ENCODE measurements at regions not wholly inside any gene's neighbourhood (a gene's known extent, or its start where the extent isn't known, plus 50 kb on each side); places are given as distances from the start of the nearest gene placed in this dataset.
"Not testable (repeated sequence)": the region's sequence is repeated elsewhere in the genome, so short reads cannot be mapped to it uniquely, and the experiment has no call there.

- 94 to 97% methylated on average over 2 of the region's 2 CpGs for WGBS, 2 donors
- Histone ChIP-seq H3K27ac (no peak overlapping the region), H3K27me3 (no peaks in the 10 kb centered on the region), H3K4me1 (no peaks in the 10 kb centered on the region), H3K9me3 (no peaks in the 10 kb centered on the region), H3K36me3 (no peaks in the 10 kb centered on the region), H3K4me3 (replicated peaks in 1 of 3) (no peak overlapping the region)
- intact Hi-C loops (cut with DNase I) = no loop called here
- TF ChIP-seq POLR2A (IDR thresholded peaks at IDR 0.05) = no peak
- TF ChIP-seq CTCF (IDR thresholded peaks at IDR 0.05) = no peak
- no peak for DNase-seq
These were observed 102.3 kb upstream of the GATA6 start for GRCh38 chr18:22067109-22067508.

- DNase-seq = no peak
- no peaks in the 10 kb centered on the region for H3K4me1 ChIP-seq
- no peak overlapping the region for H3K4me3 ChIP-seq (replicated peaks in 1 of 3)
- TF ChIP-seq CTCF (IDR thresholded peaks at IDR 0.05) (no peak), POLR2A (IDR thresholded peaks at IDR 0.05) (no peak)
- H3K36me3 ChIP-seq = no peaks in the 10 kb centered on the region
- intact Hi-C loops (cut with DNase I) = no loop called here
- H3K27ac ChIP-seq = no peak overlapping the region
- H3K27me3 ChIP-seq = no peaks in the 10 kb centered on the region
- WGBS, 2 donors = 93 to 98% methylated on average over 3 of the region's 3 CpGs
- no peaks in the 10 kb centered on the region for H3K9me3 ChIP-seq
These were observed 101.7 kb upstream of the GATA6 start for GRCh38 chr18:22067682-22068081.

- H3K9me3 ChIP-seq; DNase-seq; H3K36me3 ChIP-seq; H3K27ac ChIP-seq; H3K4me3 ChIP-seq (replicated peaks in 1 of 3); H3K27me3 ChIP-seq; intact Hi-C loops (cut with DNase I); H3K4me1 ChIP-seq: not testable (repeated sequence)
- WGBS, 2 donors = 92% methylated on average over 2 of the region's 2 CpGs
These were observed 100.6 kb upstream of the GATA6 start for GRCh38 chr18:22068784-22069183.

- intact Hi-C loops (cut with DNase I) = no loop called here
- Histone ChIP-seq H3K36me3 (no peaks in the 10 kb centered on the region), H3K4me1 (no peaks in the 10 kb centered on the region), H3K4me3 (replicated peaks in 1 of 3) (no peak overlapping the region), H3K27ac (no peak overlapping the region), H3K9me3 (no peaks in the 10 kb centered on the region), H3K27me3 (no peaks in the 10 kb centered on the region)
- DNase-seq = no peak
- 66 to 82% methylated on average over 5 to 8 of the region's 8 CpGs for WGBS, 2 donors
- no peak for TF ChIP-seq CTCF (IDR thresholded peaks at IDR 0.05)
- TF ChIP-seq POLR2A (IDR thresholded peaks at IDR 0.05) = no peak
These were observed 99.5 kb upstream of the GATA6 start for GRCh38 chr18:22069916-22070315.

GRCh38 chr18:22073411-22073810, 96.0 kb upstream of the GATA6 start:
- WGBS, 2 donors = 93 to 100% methylated on average over 5 of the region's 5 CpGs
- intact Hi-C loops (cut with DNase I) = no loop called here
- H3K36me3 ChIP-seq = no peaks in the 10 kb centered on the region
- no peaks in the 10 kb centered on the region for H3K4me1 ChIP-seq
- TF ChIP-seq CTCF (IDR thresholded peaks at IDR 0.05) (no peak), POLR2A (IDR thresholded peaks at IDR 0.05) (no peak)
- no peak for DNase-seq
- no peaks in the 10 kb centered on the region for H3K27me3 ChIP-seq
- H3K9me3 ChIP-seq = no peaks in the 10 kb centered on the region
- H3K27ac ChIP-seq = no peak overlapping the region
- no peak overlapping the region for H3K4me3 ChIP-seq (replicated peaks in 1 of 3)

Data from thyroid gland (tissue), 4 donors.